Panc1 (cell line): ENCODE measurements at regions not wholly inside any gene's neighbourhood (a gene's known extent, or its start where the extent isn't known, plus 50 kb on each side); places are given as distances from the start of the nearest gene placed in this dataset.

Experiments used
- ATAC-seq: fragments of 200-7000 bp; cut with Tn5 transposase; 2 replicates; pipeline ENCODE4 v1.9.1; 2020; ENCODE audit warnings: mild to moderate bottlenecking, moderate library complexity
- BruUV-seq: library from RNA; stranded (reverse); fragments of 400-500 nt; replicated peaks from 2 replicates; lab custom pipeline; 2021; lab: Mats Ljungman, UMichigan
- CTCF ChIA-PET: fragments of 300-600 bp; sonication (Branson Sonifier 250); formaldehyde crosslinking; loops from one replicate; lab custom pipeline; 2022; ENCODE audit warnings: antibody characterized with exemption; lab: Charles Lee
- POLR2A ChIA-PET: fragments of 300-600 bp; sonication (Branson Sonifier 250); formaldehyde crosslinking; loops from one replicate; lab custom pipeline; 2022; ENCODE audit warnings: antibody characterized with exemption; lab: Charles Lee
- DNase-seq: peaks from one replicate; pipeline ENCODE4 v3.0.0-alpha.2; 2010; ENCODE audit warnings: low read depth, low spot score
- H3K27ac ChIP-seq: 2 replicates; pipeline ENCODE4 v1.5.1; 2011; ENCODE audit warnings: mild to moderate bottlenecking, low read length, inconsistent platforms
- H3K27me3 ChIP-seq: fragments of 200-500 bp; sonication (Bioruptor generic); 2 replicates; pipeline ENCODE4 v1.6.0; 2014; ENCODE audit warnings: low read length, inconsistent platforms; ENCODE audit not compliant: control insufficient read depth, insufficient read depth
- H3K36me3 ChIP-seq: fragments of 200-500 bp; sonication (Bioruptor generic); 2 replicates; pipeline ENCODE4 v1.5.1; 2014; ENCODE audit warnings: inconsistent platforms, mild to moderate bottlenecking, low read length, moderate library complexity; ENCODE audit not compliant: control insufficient read depth, insufficient read depth
- H3K4me1 ChIP-seq: 2 replicates; pipeline ENCODE4 v1.5.1; 2011; ENCODE audit warnings: inconsistent platforms, mild to moderate bottlenecking, low read length, moderate library complexity; ENCODE audit not compliant: control insufficient read depth, insufficient read depth
- H3K4me3 ChIP-seq, 2 experiments: 2 replicates each; pipeline ENCODE4 v1.5.1; 2011 to 2012; ENCODE audit warnings: low read depth in 2 of 2, low read length in 2 of 2, mild to moderate bottlenecking in 2 of 2, inconsistent platforms in 1 of 2, moderate library complexity in 1 of 2
- H3K9me3 ChIP-seq: fragments of 200-500 bp; sonication (Bioruptor generic); 2 replicates; pipeline ENCODE4 v1.5.1; 2014; ENCODE audit warnings: low read depth, mild to moderate bottlenecking, inconsistent platforms, low read length, moderate library complexity; ENCODE audit not compliant: control insufficient read depth, insufficient read depth
- POLR2AphosphoS5 ChIP-seq: IDR thresholded peaks from 2 replicates; pipeline ENCODE4 v1.6.1; 2012; ENCODE audit warnings: mild to moderate bottlenecking, low read depth, low read length, moderate library complexity
- SIN3A ChIP-seq: IDR thresholded peaks from 2 replicates; pipeline ENCODE4 v1.6.1; 2012; ENCODE audit warnings: low read depth, mild to moderate bottlenecking, low read length, moderate library complexity, borderline replicate concordance; ENCODE audit not compliant: insufficient read depth
- TCF7L2 ChIP-seq: IDR thresholded peaks from 2 replicates; pipeline ENCODE4 v1.6.1; 2011; ENCODE audit warnings: mild to moderate bottlenecking, low read depth, low read length, inconsistent platforms
- in situ Hi-C: cut with HindIII; loops from 2 replicates; pipeline ENCODE4 v1.10.0; 2016; ENCODE audit warnings: low sequenced_read_pairs, low pct_unique_long_range_greater_than_20kb
- intact Hi-C: fragments of 100-400 bp; cut with micrococcal nuclease; formaldehyde crosslinking; loops from one replicate; pipeline ENCODE4 v1.10.0; 2022; ENCODE audit not compliant: unreplicated experiment
- TF ChIP-seq, protein P1 (sequence below), 2 experiments: IDR thresholded peaks; 2 replicates each; pipeline ENCODE4 v1.6.1; 2011 to 2012; ENCODE audit warnings: low read depth in 2 of 2, control low read depth in 1 of 2, low read length in 1 of 2, mild to moderate bottlenecking in 1 of 2, moderate library complexity in 1 of 2; ENCODE audit not compliant: insufficient read depth in 1 of 2
- TF ChIP-seq, protein P2 (sequence below): fragments of 450-650 bp; IDR thresholded peaks from 2 replicates; pipeline ENCODE4 v1.5.1; 2017; ENCODE audit warnings: mild to moderate bottlenecking

DNA sequence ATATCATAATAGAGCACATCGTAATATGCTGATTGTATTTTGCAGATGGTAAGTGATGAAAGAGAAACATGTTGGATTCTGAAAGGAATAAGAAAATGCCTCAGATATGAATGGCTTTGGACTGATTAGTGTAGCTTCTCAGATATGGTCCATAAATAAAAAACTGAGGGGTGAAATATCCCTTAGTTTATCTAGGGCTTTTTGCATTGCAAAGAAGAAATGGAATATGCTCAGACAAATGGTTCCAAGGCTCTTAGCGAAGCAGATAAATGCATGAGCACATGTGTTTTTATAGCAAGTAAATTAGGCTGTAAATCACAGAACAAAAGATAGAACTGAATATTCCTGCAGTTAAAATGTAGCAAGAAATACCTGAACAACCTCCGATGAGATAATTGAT, 820.9 kb upstream of the GRM7 start:
- H3K36me3 ChIP-seq, result no peaks in the 10 kb centered on the region
- POLR2A ChIA-PET, result no interaction called here
- ATAC-seq (no peak), DNase-seq (no peak)
- intact Hi-C loops (no loop called here), in situ Hi-C loops (no loop called here)
- H3K4me1 ChIP-seq, result no peaks in the 10 kb centered on the region
- no peak overlapping the region for H3K4me3 ChIP-seq
- no peaks in the 10 kb centered on the region for H3K9me3 ChIP-seq
- no peak overlapping the region for H3K27ac ChIP-seq
- BruUV-seq, result no TSS peak
- TF ChIP-seq SIN3A (no peak), POLR2AphosphoS5 (no peak), TCF7L2 (no peak)
- TF ChIP-seq, protein P1, sequence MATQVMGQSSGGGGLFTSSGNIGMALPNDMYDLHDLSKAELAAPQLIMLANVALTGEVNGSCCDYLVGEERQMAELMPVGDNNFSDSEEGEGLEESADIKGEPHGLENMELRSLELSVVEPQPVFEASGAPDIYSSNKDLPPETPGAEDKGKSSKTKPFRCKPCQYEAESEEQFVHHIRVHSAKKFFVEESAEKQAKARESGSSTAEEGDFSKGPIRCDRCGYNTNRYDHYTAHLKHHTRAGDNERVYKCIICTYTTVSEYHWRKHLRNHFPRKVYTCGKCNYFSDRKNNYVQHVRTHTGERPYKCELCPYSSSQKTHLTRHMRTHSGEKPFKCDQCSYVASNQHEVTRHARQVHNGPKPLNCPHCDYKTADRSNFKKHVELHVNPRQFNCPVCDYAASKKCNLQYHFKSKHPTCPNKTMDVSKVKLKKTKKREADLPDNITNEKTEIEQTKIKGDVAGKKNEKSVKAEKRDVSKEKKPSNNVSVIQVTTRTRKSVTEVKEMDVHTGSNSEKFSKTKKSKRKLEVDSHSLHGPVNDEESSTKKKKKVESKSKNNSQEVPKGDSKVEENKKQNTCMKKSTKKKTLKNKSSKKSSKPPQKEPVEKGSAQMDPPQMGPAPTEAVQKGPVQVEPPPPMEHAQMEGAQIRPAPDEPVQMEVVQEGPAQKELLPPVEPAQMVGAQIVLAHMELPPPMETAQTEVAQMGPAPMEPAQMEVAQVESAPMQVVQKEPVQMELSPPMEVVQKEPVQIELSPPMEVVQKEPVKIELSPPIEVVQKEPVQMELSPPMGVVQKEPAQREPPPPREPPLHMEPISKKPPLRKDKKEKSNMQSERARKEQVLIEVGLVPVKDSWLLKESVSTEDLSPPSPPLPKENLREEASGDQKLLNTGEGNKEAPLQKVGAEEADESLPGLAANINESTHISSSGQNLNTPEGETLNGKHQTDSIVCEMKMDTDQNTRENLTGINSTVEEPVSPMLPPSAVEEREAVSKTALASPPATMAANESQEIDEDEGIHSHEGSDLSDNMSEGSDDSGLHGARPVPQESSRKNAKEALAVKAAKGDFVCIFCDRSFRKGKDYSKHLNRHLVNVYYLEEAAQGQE (IDR thresholded peaks at IDR 0.05; ENCODE audit: insufficient read depth in 1 of 2, low read depth in 2 of 2, low read length in 1 of 2), result no peak
- TF ChIP-seq, protein P2, sequence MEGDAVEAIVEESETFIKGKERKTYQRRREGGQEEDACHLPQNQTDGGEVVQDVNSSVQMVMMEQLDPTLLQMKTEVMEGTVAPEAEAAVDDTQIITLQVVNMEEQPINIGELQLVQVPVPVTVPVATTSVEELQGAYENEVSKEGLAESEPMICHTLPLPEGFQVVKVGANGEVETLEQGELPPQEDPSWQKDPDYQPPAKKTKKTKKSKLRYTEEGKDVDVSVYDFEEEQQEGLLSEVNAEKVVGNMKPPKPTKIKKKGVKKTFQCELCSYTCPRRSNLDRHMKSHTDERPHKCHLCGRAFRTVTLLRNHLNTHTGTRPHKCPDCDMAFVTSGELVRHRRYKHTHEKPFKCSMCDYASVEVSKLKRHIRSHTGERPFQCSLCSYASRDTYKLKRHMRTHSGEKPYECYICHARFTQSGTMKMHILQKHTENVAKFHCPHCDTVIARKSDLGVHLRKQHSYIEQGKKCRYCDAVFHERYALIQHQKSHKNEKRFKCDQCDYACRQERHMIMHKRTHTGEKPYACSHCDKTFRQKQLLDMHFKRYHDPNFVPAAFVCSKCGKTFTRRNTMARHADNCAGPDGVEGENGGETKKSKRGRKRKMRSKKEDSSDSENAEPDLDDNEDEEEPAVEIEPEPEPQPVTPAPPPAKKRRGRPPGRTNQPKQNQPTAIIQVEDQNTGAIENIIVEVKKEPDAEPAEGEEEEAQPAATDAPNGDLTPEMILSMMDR, result no peak
- H3K27me3 ChIP-seq, result no peaks in the 10 kb centered on the region
- CTCF ChIA-PET, result no interaction called here

DNA sequence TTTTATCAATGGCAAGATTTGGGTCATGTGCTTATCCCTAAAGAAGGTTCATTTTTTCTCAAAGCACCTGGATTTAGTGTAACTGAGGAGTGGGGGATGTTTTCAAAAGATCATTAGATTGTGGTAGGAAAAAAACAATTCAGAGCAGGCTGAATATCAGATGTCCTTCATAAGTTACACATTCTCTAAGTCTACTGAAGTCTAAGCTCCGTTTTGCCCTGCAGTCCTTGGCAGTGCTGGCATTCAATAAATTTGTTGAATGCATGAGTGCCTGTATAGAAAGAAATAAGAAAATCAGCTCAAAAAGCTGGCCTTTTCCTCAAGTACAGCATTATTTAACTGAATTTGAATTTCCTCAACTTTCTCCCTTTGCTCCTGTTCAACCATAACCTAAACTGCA, 819.0 kb upstream of the GRM7 start:
- intact Hi-C loops (no loop called here), in situ Hi-C loops (no loop called here)
- no peak for DNase-seq
- no TSS peak for BruUV-seq
- Histone ChIP-seq H3K36me3 (no peaks in the 10 kb centered on the region), H3K4me1 (no peaks in the 10 kb centered on the region), H3K4me3 (no peak overlapping the region), H3K9me3 (no peaks in the 10 kb centered on the region), H3K27ac (no peak overlapping the region), H3K27me3 (no peaks in the 10 kb centered on the region)
- CTCF ChIA-PET, result no interaction called here
- ATAC-seq, result no peak
- POLR2A ChIA-PET, result no interaction called here
- TF ChIP-seq TCF7L2, result no peak
- TF ChIP-seq SIN3A, result no peak
- TF ChIP-seq, protein P1 (IDR thresholded peaks at IDR 0.05; ENCODE audit: insufficient read depth in 1 of 2, low read depth in 2 of 2, low read length in 1 of 2), result no peak
- no peak for TF ChIP-seq POLR2AphosphoS5
- TF ChIP-seq, protein P2, result no peak
